IgD-negative memory B cell (primary cell): ENCODE measurements at regions not wholly inside any gene's neighbourhood (a gene's known extent, or its start where the extent isn't known, plus 50 kb on each side); places are given as distances from the start of the nearest gene placed in this dataset.
"Not testable (repeated sequence)": the region's sequence is repeated elsewhere in the genome, so short reads cannot be mapped to it uniquely, and the experiment has no call there.

Experiments used
- H3K27ac Mint-ChIP-seq, 3 donors: one replicate each; pipeline ENCODE4 v1.8.0; 2020 to 2022; ENCODE audit warnings: mild to moderate bottlenecking in 3 of 3, mixed read lengths in 3 of 3, moderate library complexity in 1 of 3
- H3K27me3 Mint-ChIP-seq: one replicate; pipeline ENCODE4 v1.8.0; 2021; ENCODE audit warnings: mixed read lengths
- H3K36me3 Mint-ChIP-seq: one replicate; pipeline ENCODE4 v1.8.0; 2020; ENCODE audit warnings: mild to moderate bottlenecking, mixed read lengths
- H3K4me1 Mint-ChIP-seq, 3 donors: one replicate each; pipeline ENCODE4 v1.8.0; 2020 to 2022; ENCODE audit warnings: mixed read lengths in 3 of 3, mild to moderate bottlenecking in 1 of 3
- H3K4me3 Mint-ChIP-seq, 4 donors: one replicate each; pipeline ENCODE4 v1.8.0; 2020 to 2022; ENCODE audit warnings: mild to moderate bottlenecking in 4 of 4, mixed read lengths in 4 of 4, moderate library complexity in 3 of 4
- H3K9me3 Mint-ChIP-seq, 3 donors: one replicate each; pipeline ENCODE4 v1.8.0; 2020 to 2021; ENCODE audit warnings: mixed read lengths in 3 of 3, mild to moderate bottlenecking in 1 of 3

DNA sequence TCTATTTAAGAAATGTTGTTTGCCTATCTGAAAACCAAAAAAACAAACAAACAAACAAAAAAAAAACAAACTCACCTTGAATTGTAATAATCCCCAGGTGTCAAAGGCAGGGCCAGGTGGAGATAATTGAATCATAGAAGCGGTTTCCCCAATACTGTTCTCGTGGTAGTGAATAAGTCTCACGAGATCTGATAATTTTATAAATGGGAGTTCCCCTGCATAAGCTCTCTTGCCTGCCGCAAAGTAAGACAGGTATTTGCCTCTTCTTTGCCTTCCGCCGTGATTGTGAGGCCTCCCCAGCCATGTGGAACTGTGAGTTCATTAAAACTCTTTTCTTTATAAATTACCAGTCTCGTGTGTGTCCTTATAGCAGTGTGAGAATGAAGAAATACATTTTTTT lies 1180.7 kb upstream of the CRIM1 start:
- Mint-ChIP-seq H3K9me3 (peaks cover 3 to 5% (median 3%) of the 10 kb centered on the region in 3 donors), H3K27ac (no peak overlapping the region), H3K4me1 (no peaks in the 10 kb centered on the region), H3K27me3 (no peaks in the 10 kb centered on the region), H3K4me3 (no peak overlapping the region), H3K36me3 (no peaks in the 10 kb centered on the region)

DNA sequence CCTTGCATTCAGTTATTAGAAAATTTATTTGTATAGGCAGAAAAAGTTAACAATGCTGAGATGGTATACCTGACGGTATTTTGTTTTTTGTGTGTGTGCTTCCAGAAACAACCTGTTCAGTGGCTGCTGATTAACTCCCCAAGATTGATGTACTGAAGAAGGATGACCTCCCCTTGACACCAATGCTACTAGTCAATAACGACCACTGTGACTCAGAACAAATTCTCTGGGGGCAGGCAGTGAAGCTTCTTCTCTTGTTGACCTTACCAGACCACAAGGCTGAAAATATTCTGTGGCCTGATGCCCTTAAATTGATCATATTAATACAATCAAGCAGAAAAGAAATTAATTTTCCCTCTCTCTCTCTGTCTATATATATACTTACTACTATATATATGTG lies 1182.9 kb upstream of the CRIM1 start:
- Mint-ChIP-seq H3K4me3 (no peak overlapping the region), H3K27me3 (no peaks in the 10 kb centered on the region), H3K4me1 (no peaks in the 10 kb centered on the region), H3K27ac (peak overlapping the region in 1 of 3 donors; percentile 39), H3K36me3 (no peaks in the 10 kb centered on the region), H3K9me3 (no peaks in the 10 kb centered on the region)

DNA sequence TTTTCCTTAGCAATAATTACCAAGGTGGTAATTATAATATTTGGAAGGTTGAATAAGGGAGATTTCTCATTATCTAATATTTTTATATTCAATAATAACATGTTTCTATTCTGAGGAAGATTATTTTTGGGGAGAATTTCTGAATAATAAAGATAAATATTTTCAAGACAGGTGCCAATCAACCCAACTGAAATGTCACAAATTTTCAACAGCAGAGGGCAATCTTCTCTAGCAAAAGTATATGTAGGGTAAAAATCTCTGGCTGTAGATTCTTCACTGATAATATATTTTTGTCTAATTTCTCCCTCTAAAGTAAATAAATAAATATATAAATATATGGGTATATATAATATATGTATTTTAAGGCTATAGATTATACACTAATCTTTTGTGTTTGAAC lies 1187.2 kb upstream of the CRIM1 start:
- H3K9me3 Mint-ChIP-seq, result no peaks in the 10 kb centered on the region
- H3K27me3 Mint-ChIP-seq, result no peaks in the 10 kb centered on the region
- H3K4me3 Mint-ChIP-seq, result no peak overlapping the region
- no peaks in the 10 kb centered on the region for H3K36me3 Mint-ChIP-seq
- no peak overlapping the region for H3K27ac Mint-ChIP-seq
- H3K4me1 Mint-ChIP-seq, result no peaks in the 10 kb centered on the region

- no peaks in the 10 kb centered on the region for H3K4me1 Mint-ChIP-seq
- no peak overlapping the region for H3K27ac Mint-ChIP-seq
- no peak overlapping the region for H3K4me3 Mint-ChIP-seq
- H3K9me3 Mint-ChIP-seq, result peaks cover 0 to 2% (median 0%) of the 10 kb centered on the region in 3 donors
- no peaks in the 10 kb centered on the region for H3K36me3 Mint-ChIP-seq
- H3K27me3 Mint-ChIP-seq, result no peaks in the 10 kb centered on the region
Observed at GRCh38 chr2:35163948-35164347, 1191.6 kb upstream of the CRIM1 start.

GRCh38 chr2:35160871-35161270 lies 1194.7 kb upstream of the CRIM1 start:
- H3K4me1 Mint-ChIP-seq, result no peaks in the 10 kb centered on the region
- H3K36me3 Mint-ChIP-seq, result no peaks in the 10 kb centered on the region

GRCh38 chr2:35125871-35126270 lies 1229.7 kb upstream of the CRIM1 start:
- peaks cover 1% of the 10 kb centered on the region for H3K36me3 Mint-ChIP-seq
- no peak overlapping the region for H3K4me3 Mint-ChIP-seq
- H3K27me3 Mint-ChIP-seq, result no peaks in the 10 kb centered on the region
- peaks cover 0 to 8% (median 8%) of the 10 kb centered on the region in 3 donors for H3K9me3 Mint-ChIP-seq
- no peak overlapping the region for H3K27ac Mint-ChIP-seq
- H3K4me1 Mint-ChIP-seq, result no peaks in the 10 kb centered on the region

More at GRCh38 chr2:35160871-35161270, 1194.7 kb upstream of the CRIM1 start:
- Mint-ChIP-seq H3K9me3 (peaks cover 0 to 5% (median 2%) of the 10 kb centered on the region in 3 donors), H3K27ac (no peak overlapping the region), H3K27me3 (no peaks in the 10 kb centered on the region), H3K4me3 (no peak overlapping the region)

DNA sequence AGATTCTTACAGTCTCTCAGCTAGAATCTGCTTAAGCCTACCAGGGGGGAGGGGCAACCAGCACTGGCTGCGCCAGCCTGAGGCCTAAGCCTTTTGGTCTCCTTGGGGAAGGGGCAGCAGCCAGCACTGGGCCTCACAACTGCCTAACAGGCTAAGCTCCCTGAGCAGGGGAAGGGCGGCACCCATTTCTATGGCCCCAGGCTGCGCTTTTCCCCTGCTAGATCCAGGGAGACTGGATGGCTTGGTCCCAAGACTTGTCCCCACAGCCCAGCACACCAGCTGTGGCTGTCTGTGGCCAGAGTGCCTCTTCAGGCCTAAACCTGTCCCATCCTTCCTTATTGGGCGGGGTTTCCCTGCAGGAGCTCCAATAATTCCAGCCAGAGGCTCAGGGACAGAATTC lies 1230.3 kb upstream of the CRIM1 start:
- Mint-ChIP-seq H3K27ac (no peak overlapping the region), H3K9me3 (peaks cover 0 to 8% (median 8%) of the 10 kb centered on the region in 3 donors), H3K4me3 (no peak overlapping the region), H3K36me3 (peaks cover 1% of the 10 kb centered on the region), H3K4me1 (no peaks in the 10 kb centered on the region), H3K27me3 (no peaks in the 10 kb centered on the region)

DNA sequence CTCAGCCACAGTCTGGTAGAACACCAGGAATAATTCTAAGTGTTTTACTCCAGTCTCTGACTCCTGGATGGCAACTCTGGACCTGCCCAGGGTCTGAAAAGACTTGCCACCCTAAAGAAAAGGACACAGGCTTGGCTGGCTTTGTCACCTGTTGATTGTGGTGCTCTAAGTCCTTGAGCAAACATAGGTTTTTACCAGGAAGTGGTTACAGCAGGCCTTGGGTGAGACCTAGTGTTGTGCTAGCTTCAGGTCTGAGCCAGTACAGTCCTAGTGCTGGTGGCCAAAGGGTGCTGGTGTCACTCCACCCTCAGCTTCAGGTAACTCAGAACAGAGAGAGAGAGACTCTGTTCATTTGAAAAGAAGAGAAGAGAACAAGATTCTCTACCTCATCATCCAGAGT lies 1239.4 kb upstream of the CRIM1 start:
- Mint-ChIP-seq H3K27me3 (no peaks in the 10 kb centered on the region), H3K4me1 (no peaks in the 10 kb centered on the region), H3K9me3 (peaks cover 4 to 5% (median 4%) of the 10 kb centered on the region in 3 donors), H3K27ac (no peak overlapping the region), H3K36me3 (no peaks in the 10 kb centered on the region), H3K4me3 (no peak overlapping the region)

GRCh38 chr2:35114765-35115164 lies 1240.8 kb upstream of the CRIM1 start:
- Mint-ChIP-seq H3K27ac (no peak overlapping the region), H3K36me3 (no peaks in the 10 kb centered on the region), H3K27me3 (no peaks in the 10 kb centered on the region), H3K4me3 (no peak overlapping the region), H3K9me3 (peaks cover 2 to 5% (median 4%) of the 10 kb centered on the region in 3 donors), H3K4me1 (no peaks in the 10 kb centered on the region)

DNA sequence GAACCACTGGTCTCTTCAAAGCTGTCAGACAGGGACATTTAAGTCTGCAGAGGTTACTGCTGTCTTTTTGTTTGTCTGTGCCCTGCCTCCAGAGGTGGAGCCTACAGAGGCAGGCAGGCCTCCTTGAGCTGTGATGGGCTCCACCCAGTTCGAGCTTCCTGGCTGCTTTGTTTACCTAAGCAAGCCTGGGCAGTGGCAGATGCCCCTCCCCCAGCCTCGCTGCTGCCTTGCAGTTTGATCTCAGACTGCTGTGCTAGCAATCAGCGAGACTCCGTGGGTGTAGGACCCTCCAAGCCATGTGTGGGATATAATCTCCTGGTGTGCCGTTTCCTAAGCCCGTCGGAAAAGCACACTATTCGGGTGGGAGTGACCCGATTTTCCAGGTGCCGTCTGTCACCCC lies 1243.2 kb upstream of the CRIM1 start:
- not testable (repeated sequence) for H3K27me3 Mint-ChIP-seq, H3K4me1 Mint-ChIP-seq, H3K36me3 Mint-ChIP-seq, H3K27ac Mint-ChIP-seq, H3K9me3 Mint-ChIP-seq, H3K4me3 Mint-ChIP-seq

DNA sequence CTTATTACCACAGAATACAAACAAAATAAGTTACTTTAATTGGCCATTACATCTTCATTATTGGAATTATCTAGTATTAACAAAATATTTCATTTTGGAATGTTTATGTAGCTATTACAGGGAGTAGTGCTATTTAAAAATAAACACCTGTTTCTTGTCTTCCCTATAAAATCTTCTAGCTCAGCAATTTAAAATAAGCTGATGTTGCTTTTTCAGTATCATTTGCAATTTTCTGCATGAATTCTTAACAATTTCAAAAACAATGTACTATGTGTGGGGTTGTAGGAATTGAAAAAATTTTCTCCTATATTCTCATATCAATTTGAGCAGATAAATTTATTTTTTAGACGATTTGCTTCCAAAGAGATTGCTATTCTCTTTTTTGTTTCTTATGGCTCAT lies 1251.3 kb upstream of the CRIM1 start:
- Mint-ChIP-seq H3K4me1 (no peaks in the 10 kb centered on the region), H3K36me3 (no peaks in the 10 kb centered on the region), H3K9me3 (peaks cover 0 to 3% (median 0%) of the 10 kb centered on the region in 3 donors), H3K27me3 (no peaks in the 10 kb centered on the region), H3K4me3 (no peak overlapping the region), H3K27ac (no peak overlapping the region)

DNA sequence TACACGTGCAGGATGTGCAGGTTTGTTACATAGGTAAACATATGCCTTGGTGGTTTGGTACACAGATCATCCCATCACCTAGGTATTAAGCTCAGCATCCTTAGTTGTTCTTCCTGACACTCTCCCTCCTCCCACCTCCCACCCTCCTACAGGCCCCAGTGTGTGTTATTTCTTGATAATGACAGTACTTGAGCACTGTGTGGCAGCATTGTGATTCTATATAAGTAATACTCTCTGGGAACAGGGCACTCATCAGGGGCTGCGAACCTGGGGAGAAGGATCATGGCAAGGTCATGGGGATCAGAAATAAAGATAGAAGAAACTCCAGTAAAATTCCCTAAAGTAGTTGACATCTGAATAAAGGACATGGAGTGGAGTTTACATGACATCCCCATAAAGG lies 1256.2 kb upstream of the CRIM1 start:
- Mint-ChIP-seq H3K9me3 (peaks cover 0 to 3% (median 0%) of the 10 kb centered on the region in 3 donors), H3K27ac (no peak overlapping the region), H3K4me3 (no peak overlapping the region), H3K27me3 (no peaks in the 10 kb centered on the region), H3K36me3 (no peaks in the 10 kb centered on the region), H3K4me1 (no peaks in the 10 kb centered on the region)

- Mint-ChIP-seq H3K36me3 (no peaks in the 10 kb centered on the region), H3K27ac (no peak overlapping the region), H3K9me3 (peaks cover 0 to 5% (median 2%) of the 10 kb centered on the region in 3 donors), H3K27me3 (no peaks in the 10 kb centered on the region), H3K4me3 (no peak overlapping the region), H3K4me1 (no peaks in the 10 kb centered on the region)
Observed at GRCh38 chr2:35082072-35082471, 1273.5 kb upstream of the CRIM1 start.

- Mint-ChIP-seq H3K4me1 (no peaks in the 10 kb centered on the region), H3K36me3 (no peaks in the 10 kb centered on the region), H3K27ac (no peak overlapping the region), H3K9me3 (peaks cover 0 to 5% (median 2%) of the 10 kb centered on the region in 3 donors), H3K27me3 (no peaks in the 10 kb centered on the region), H3K4me3 (no peak overlapping the region)
Observed at GRCh38 chr2:35081622-35082015, 1274.0 kb upstream of the CRIM1 start.

DNA sequence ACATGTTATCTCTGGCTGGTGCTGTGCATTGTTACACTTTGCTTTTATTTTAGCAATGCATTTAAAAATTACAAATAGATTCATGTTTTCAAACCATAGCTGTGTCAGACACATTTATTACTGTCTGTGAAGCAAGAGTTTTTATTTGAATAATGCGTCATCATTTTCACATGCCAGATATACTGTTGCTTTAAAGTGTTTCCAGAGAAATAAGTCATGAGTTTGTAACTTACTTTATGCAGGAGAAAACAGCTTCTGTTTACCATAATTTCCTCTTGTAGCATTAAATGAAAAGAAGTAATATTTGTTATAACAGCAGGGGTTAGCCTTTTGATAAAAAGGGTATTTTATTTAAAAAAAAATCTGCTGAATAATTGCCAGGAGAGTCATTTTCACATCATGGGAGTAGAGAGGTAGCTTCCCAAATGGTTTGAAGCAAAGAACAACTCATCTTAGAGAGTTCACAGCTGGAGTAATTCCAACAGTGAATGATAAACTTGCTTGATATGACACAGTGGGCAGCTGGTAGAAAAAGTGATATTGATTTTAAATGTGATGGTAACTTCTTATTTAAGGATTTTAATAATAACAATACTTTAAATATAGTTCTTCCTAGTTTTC lies 1274.5 kb upstream of the CRIM1 start:
- Mint-ChIP-seq H3K9me3 (peaks cover 0 to 5% (median 2%) of the 10 kb centered on the region in 3 donors), H3K4me3 (no peak overlapping the region), H3K27ac (no peak overlapping the region), H3K27me3 (no peaks in the 10 kb centered on the region), H3K36me3 (no peaks in the 10 kb centered on the region), H3K4me1 (no peaks in the 10 kb centered on the region)

DNA sequence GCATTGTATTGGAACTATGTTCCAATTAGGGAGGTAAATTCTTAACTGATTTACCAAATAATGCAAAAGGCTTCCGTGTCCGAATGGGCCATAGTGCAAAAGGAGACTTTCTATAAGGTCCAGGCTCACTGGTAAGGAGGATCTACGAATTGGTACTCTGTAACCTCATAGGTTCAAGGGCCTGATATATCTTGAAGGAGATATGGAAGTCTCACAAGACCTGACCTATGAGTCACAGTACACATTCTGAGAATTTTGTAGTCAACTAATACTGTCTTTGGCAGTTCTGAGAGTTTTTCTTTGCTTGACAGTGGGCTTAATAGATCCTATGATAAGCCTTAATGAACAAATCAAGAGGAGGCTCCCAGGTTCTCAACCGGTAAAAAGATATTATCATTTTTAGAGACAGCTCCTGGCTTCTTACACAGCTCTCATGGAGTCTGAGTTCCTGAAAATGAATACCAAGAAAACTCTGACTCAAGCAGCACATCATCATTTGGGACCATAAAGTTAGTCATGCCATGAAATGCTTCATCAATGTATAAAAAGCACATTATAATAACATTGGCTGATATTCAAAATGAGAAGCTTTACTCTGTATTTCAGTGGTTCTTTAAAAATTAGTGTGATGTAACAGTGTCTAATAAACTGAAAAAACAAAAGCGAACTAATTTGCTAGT lies 1275.2 kb upstream of the CRIM1 start:
- no peaks in the 10 kb centered on the region for H3K4me1 Mint-ChIP-seq
- no peak overlapping the region for H3K27ac Mint-ChIP-seq
- no peak overlapping the region for H3K4me3 Mint-ChIP-seq
- H3K27me3 Mint-ChIP-seq, result no peaks in the 10 kb centered on the region
- peaks cover 0 to 5% (median 0%) of the 10 kb centered on the region in 3 donors for H3K9me3 Mint-ChIP-seq
- no peaks in the 10 kb centered on the region for H3K36me3 Mint-ChIP-seq
